Ishikawa (cell line): ENCODE measurements at regions not wholly inside any gene's neighbourhood (a gene's known extent, or its start where the extent isn't known, plus 50 kb on each side); places are given as distances from the start of the nearest gene placed in this dataset.

Source experiments
- RAD21 ChIP-seq: IDR thresholded peaks from 2 replicates; pipeline ENCODE4 v1.6.1; 2012; ENCODE audit warnings: low read depth
- REST ChIP-seq: IDR thresholded peaks from 2 replicates; pipeline ENCODE4 v1.6.1; 2012; ENCODE audit warnings: low read depth, mild to moderate bottlenecking
- TAF1 ChIP-seq: IDR thresholded peaks from 2 replicates; pipeline ENCODE4 v1.6.1; 2012; ENCODE audit warnings: low read depth, mild to moderate bottlenecking

GRCh38 chr14:61847861-61848260, 85.6 kb downstream of the SNAPC1 start:
- TF ChIP-seq REST (no peak), RAD21 (no peak), TAF1 (no peak)
